GM18873 (cell line): ENCODE measurements at regions not wholly inside any gene's neighbourhood (a gene's known extent, or its start where the extent isn't known, plus 50 kb on each side); places are given as distances from the start of the nearest gene placed in this dataset.

Source experiments
- ATAC-seq: cut with Tn5 transposase; IDR thresholded peaks from one replicate; pipeline ENCODE4 v1.9.1; 2021; ENCODE audit warnings: mild to moderate bottlenecking, moderate library complexity, moderate number of reproducible peaks; ENCODE audit not compliant: unreplicated experiment, low FRiP score

- no peak for ATAC-seq
Observed at GRCh38 chr6:134474955-134475354, 157.0 kb upstream of the SGK1 start.

DNA sequence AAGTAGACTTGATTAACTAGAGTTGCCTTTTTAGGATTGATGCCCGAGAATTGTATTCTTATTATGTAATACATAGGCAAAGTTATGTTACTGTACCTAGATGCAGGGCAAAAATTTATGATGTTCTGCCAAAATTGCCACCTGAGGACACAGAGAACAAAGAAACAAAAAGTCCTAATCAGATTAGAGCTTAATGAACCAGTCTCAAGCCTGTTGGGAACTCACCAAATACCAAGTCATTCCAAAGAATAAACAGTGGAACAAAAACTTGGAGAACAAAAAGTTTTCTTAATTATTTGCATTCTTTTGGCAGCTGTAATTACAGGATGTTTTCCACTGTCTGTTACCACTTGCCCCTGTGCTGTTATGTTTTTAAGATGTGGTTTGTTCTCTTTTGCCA is 154.7 kb upstream of the SGK1 start:
- ATAC-seq, result no peak

GRCh38 chr6:134472046-134472445 is 154.1 kb upstream of the SGK1 start:
- no peak for ATAC-seq

GRCh38 chr6:134470457-134470975 is 152.6 kb upstream of the SGK1 start:
- ATAC-seq, result no peak

GRCh38 chr6:134469702-134470456 is 152.0 kb upstream of the SGK1 start:
- ATAC-seq, result no peak

DNA sequence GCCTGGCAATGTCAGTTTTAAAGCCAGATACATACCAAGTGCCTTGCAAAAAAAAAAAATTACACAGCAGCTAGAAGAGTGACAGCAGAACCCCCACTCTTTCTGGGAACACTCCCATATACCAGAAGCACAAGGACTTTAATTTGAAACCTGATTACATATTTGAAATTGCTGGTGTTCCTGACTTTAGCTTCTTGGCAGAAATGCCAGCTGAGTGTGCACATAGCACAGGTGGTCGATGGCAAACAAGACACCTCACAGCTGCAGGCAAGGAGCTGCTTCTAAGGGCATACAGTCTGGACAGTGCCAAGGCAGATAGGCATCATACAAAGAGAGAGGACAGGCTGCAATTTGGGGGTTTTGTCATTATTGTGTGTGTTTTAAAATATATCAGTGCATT is 150.7 kb upstream of the SGK1 start:
- ATAC-seq, result no peak

DNA sequence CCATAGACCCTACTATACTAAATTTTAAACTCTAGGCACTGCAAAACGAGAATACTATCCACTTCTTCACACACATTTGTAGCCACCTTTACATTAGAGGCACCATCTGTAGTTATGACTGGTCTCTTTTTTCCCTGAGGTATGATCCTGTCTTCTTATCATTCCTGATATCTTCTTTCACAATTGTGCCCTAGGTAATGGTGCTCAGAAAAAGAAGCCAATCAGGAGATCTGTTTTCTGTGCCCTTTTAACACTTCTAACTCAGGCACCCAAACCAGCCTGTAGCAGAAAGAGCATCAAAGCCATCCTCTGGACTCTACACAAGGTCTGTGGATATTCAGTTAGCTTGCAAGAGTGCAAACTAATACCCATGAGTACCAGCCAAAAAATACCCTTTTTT is 149.7 kb upstream of the SGK1 start:
- no peak for ATAC-seq

DNA sequence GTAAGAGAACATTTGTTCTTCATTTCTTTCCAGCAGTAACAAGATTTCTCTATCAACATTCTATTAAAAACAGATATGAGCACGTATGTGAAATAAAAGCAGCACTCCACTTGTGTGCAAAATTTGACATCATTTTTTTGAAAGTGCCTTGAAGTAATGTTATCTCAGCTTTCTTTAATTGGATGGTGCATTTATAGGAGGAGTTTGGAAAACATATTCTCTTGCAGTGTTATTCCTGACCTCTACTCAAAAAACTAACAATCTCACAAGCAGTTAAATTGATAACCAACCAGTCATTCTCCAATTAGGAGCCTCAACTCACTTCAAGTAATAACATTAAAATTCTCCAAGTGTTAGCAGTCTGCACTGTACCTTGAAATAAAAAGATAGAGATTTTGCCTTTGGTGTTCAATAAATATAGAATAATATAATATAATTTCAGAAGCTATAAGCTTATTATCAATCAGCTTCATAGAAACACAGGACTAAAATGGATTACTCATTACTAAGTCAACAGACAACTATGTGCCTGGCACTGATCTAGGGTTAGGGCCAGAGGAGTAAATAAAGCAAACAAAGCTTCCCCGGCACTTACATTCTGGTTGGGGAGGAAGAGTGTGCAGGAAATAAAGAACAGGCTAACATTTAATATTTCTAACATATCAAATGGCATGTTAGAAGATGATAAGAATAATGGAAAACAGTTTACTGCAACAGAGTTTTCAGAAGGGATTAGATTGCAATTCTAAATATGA is 149.0 kb upstream of the SGK1 start:
- ATAC-seq, result no peak

GRCh38 chr6:134464690-134465411 is 146.9 kb upstream of the SGK1 start:
- peak; percentile 54 for ATAC-seq

DNA sequence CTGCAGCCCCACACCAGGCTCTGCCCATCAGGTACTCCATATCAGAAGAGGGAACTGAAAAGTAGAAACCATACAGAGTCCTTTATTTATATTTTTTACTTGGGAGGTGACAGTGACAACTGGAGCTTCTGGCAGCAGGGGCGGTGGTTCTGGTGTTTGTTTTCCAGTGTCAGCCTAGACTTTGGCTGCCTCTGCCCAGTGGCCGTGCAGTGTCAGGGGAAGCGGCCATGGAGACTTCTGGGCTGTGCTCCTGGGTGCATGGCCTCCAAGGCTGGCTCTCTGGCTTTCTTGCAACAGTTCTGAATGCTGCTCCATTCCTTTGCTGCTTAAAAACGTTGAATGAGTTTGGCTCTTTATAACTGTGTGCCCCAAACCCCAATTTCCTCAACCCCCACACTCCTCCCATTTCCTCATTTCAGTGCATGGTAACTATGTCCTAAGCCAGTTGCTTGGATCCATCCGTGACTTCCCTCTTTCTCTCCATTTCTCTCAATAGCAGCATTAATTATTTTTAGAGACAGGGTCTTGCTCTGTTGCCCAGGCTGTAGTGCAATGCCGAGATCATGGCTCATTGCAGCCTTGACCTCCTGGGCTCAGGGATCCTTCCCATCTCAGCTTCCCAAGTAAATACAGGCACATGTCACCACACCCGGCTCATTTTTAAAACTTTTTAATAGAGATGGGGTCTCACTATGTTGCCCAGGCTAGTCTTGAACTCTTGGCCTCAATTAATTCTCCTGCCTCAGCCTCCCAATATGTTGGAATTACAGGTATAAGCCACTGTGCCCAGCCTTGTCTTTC is 141.1 kb upstream of the SGK1 start:
- no peak for ATAC-seq

- ATAC-seq, result no peak
Observed at GRCh38 chr6:134457941-134458340, 140.0 kb upstream of the SGK1 start.

- ATAC-seq, result no peak
Observed at GRCh38 chr6:134456226-134456625, 138.3 kb upstream of the SGK1 start.

- no peak for ATAC-seq
Observed at GRCh38 chr6:134455319-134455718, 137.4 kb upstream of the SGK1 start.

DNA sequence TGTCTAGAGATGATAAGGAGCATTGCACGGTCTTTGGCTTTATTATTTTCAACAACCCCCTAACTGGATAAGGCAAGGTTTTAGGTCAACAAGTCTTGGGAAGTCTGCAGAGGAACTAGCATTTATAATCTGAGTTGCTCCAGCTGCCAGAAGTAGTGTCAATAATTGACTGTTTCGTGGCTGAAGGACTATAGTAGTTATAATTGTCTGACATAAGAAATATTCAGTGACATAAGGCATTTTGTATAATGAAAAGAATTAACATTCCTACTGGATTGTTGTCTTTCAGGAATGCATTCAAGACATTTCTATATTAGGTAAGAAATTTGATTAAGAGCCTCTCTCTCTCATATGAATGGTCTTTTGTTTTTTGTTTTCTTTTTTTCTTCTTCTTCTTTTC is 136.9 kb upstream of the SGK1 start:
- no peak for ATAC-seq

DNA sequence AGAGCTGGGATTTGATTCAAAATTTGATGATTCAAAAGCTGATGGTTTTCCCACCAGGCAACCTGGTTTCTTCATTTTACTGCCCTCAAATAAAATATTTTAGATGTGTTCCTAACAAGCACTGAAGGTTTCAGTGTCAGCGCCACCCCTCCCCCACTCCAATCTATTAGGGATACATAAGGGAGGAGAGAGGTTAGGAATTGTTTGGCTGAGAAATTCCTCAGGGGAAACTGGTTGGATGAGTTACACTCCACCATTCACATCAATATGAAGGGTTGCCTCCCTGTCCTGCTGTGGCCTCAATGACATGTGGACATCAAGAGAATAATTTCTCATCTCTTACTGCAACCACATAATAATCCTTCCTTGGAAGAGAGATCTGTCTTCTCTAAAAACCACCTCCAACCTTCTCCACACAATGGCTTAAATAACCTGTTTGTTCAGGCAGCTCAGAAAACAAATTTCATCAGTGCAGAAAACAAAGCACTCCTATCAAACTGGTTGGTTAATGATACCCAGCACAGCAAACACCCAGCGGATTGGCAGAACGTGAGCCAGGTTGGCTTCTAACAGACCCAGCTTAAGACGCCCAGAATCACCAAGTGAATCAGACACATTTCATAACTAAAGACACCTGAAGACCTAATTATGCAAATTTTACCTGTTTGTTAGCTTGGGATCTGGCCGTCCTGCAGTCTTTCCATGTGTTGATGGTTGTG is 136.0 kb upstream of the SGK1 start:
- no peak for ATAC-seq

DNA sequence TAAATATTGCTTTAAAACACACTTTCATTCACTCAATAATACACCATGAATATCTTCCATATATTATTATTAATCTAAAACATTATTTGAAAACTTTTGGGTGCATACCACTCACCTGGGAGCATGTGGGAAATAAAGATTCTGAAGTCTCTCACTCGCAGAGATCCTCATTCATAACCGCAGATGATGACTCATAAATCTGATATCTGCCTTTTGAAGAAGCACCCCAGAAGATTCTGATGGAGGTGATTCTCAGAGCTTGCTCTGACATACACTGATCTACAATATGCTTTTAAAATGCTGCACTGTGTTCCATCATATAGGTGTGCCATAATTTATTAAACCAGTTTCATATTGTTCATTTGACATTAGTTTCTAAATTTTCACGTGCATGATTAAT is 135.0 kb upstream of the SGK1 start:
- ATAC-seq, result no peak

GRCh38 chr6:134451529-134451928 is 133.6 kb upstream of the SGK1 start:
- no peak for ATAC-seq

GRCh38 chr6:134449781-134450180 is 131.9 kb upstream of the SGK1 start:
- ATAC-seq, result no peak

DNA sequence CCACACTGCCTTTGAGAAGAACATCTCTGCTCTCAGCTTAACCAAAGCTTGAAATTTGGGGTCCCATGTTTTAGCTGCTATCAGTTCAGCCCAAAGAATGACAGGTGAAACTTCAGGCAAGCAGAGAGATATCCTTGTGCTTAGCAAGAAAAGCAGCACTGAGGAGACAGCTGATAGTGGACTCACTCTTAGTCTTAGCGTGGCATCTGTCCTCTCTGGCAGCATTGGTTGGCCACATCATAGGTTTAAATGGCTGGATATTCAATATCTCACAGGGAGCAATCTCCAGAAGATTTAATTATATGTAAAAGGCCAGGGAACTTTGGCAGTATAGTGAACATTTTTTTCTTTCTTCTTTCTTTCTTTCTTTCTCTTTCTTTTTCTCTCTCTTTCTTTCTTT is 131.1 kb upstream of the SGK1 start:
- ATAC-seq, result no peak

- ATAC-seq, result no peak
Observed at GRCh38 chr6:134447883-134448387, 130.0 kb upstream of the SGK1 start.
